H1 (cell line): ENCODE measurements at regions not wholly inside any gene's neighbourhood (a gene's known extent, or its start where the extent isn't known, plus 50 kb on each side); places are given as distances from the start of the nearest gene placed in this dataset.

ENCODE experiments used
- CTCF ChIA-PET: fragments of 300-600 bp; sonication (Branson Sonifier 250); formaldehyde crosslinking; loops from one replicate; lab custom pipeline; 2021; ENCODE audit not compliant: partially characterized antibody; lab: Charles Lee
- POLR2A ChIA-PET: fragments of 300-600 bp; sonication (Branson Sonifier 250); formaldehyde crosslinking; loops from one replicate; lab custom pipeline; 2021; ENCODE audit warnings: inconsistent platforms; ENCODE audit not compliant: partially characterized antibody; lab: Charles Lee
- DNase-seq, 2 experiments: peaks; one replicate each; pipeline versions ENCODE4 v3.0.0 to v3.0.0-alpha.2; 2010 to 2022; ENCODE audit warnings: low spot score in 2 of 2, low read depth in 1 of 2, mixed read lengths in 1 of 2
- FAIRE-seq: peaks from 2 replicates; lab custom pipeline; 2011; peaks lifted over from hg19 to GRCh38; lab: Jason Lieb, UNC
- H2AFZ ChIP-seq: 2 replicates; pipeline ENCODE4 v1.8.1; 2012; ENCODE audit warnings: low read length, inconsistent platforms
- H2AK5ac ChIP-seq: 2 replicates; pipeline ENCODE4 v1.6.1; 2013; ENCODE audit warnings: low read depth, low read length
- H2BK120ac ChIP-seq: replicated peaks from 2 replicates; pipeline ENCODE3; 2013; ENCODE audit warnings: low read depth, low read length, inconsistent platforms
- H2BK12ac ChIP-seq: 2 replicates; pipeline ENCODE4 v1.6.1; 2013; ENCODE audit warnings: low read depth, low read length
- H2BK15ac ChIP-seq: 2 replicates; pipeline ENCODE4 v1.6.1; 2013; ENCODE audit warnings: low read length
- H2BK20ac ChIP-seq: 2 replicates; pipeline ENCODE4 v1.6.1; 2013; ENCODE audit warnings: low read length
- H2BK5ac ChIP-seq: 2 replicates; pipeline ENCODE4 v1.6.1; 2013; ENCODE audit warnings: low read depth, low read length
- H3K14ac ChIP-seq: 2 replicates; pipeline ENCODE4 v1.6.1; 2013; ENCODE audit warnings: inconsistent platforms; ENCODE audit not compliant: insufficient read length
- H3K18ac ChIP-seq: 2 replicates; pipeline ENCODE4 v1.6.1; 2013; ENCODE audit warnings: low read length; ENCODE audit errors: extremely low read depth
- H3K23ac ChIP-seq: 2 replicates; pipeline ENCODE4 v1.6.1; 2013; ENCODE audit warnings: inconsistent platforms; ENCODE audit not compliant: insufficient read length
- H3K23me2 ChIP-seq: 2 replicates; pipeline ENCODE4 v1.6.1; 2013; ENCODE audit warnings: low read depth, low read length
- H3K27ac ChIP-seq: 2 replicates; pipeline ENCODE4 v1.6.1; 2011; ENCODE audit warnings: low read depth, low read length, inconsistent platforms
- H3K27me3 ChIP-seq, 4 experiments: replicated peaks in 1 of 4; 1 replicate in 1 of 4; 2 replicates in 3 of 4; pipeline versions ENCODE4 v1.6.1 to v1.8.1; 2011 to 2013; ENCODE audit warnings: low read length in 3 of 4, mild to moderate bottlenecking in 3 of 4, inconsistent platforms in 2 of 4, mixed read lengths in 2 of 4, moderate library complexity in 1 of 4; ENCODE audit not compliant: control insufficient read depth in 3 of 4, insufficient read depth in 3 of 4; ENCODE audit errors: extremely low read depth in 1 of 4
- H3K36me3 ChIP-seq, 4 experiments: 2 replicates each; pipeline versions ENCODE4 v1.6.1 to v1.8.1; 2011 to 2013; ENCODE audit warnings: mild to moderate bottlenecking in 4 of 4, low read length in 3 of 4, moderate library complexity in 2 of 4, control low read depth in 1 of 4, inconsistent platforms in 1 of 4; ENCODE audit not compliant: insufficient read depth in 4 of 4, control insufficient read depth in 2 of 4
- H3K4ac ChIP-seq: replicated peaks from 2 replicates; pipeline ENCODE3; 2013; ENCODE audit warnings: low read length, low read depth, mixed read lengths, inconsistent platforms; ENCODE audit not compliant: insufficient read length
- H3K4me1 ChIP-seq, 4 experiments: replicated peaks in 1 of 4; 1 replicate in 1 of 4; 2 replicates in 3 of 4; pipeline versions ENCODE4 v1.6.1 to v1.8.1; 2011 to 2013; ENCODE audit warnings: low read length in 3 of 4, inconsistent platforms in 2 of 4, mixed read lengths in 1 of 4; ENCODE audit not compliant: insufficient read depth in 4 of 4, control insufficient read depth in 3 of 4
- H3K4me2 ChIP-seq, 2 experiments: 2 replicates each; pipeline versions ENCODE4 v1.6.1 to v1.8.1; 2011 to 2013; ENCODE audit warnings: low read depth in 2 of 2, low read length in 2 of 2, control low read depth in 1 of 2, inconsistent platforms in 1 of 2, mild to moderate bottlenecking in 1 of 2; ENCODE audit not compliant: insufficient read depth in 1 of 2
- H3K4me3 ChIP-seq, 4 experiments: fragments of 200-600, 300-600 bp in 1 of 4; sonication (generic), shearing (Covaris generic), sonication (Bioruptor Twin) in 1 of 4; 2 replicates each; pipeline versions ENCODE4 v1.5.1 to v1.8.1; 2011 to 2016; ENCODE audit warnings: low read length in 4 of 4, low read depth in 3 of 4, control low read depth in 2 of 4, inconsistent platforms in 2 of 4, mild to moderate bottlenecking in 2 of 4, mixed read lengths in 1 of 4, moderate library complexity in 1 of 4; ENCODE audit not compliant: insufficient read depth in 2 of 4; ENCODE audit errors: extremely low read depth in 1 of 4
- H3K56ac ChIP-seq: replicated peaks from 2 replicates; pipeline ENCODE3; 2013; ENCODE audit warnings: low read depth, mild to moderate bottlenecking, mixed read lengths, low read length, inconsistent platforms; ENCODE audit not compliant: insufficient read length
- H3K79me1 ChIP-seq: 2 replicates; pipeline ENCODE4 v1.6.1; 2013; ENCODE audit warnings: low read depth, low read length, control low read depth
- H3K79me2 ChIP-seq, 2 experiments: 2 replicates each; pipeline versions ENCODE4 v1.6.1 to v1.8.1; 2012 to 2013; ENCODE audit warnings: low read length in 2 of 2, mild to moderate bottlenecking in 2 of 2, inconsistent platforms in 1 of 2; ENCODE audit not compliant: insufficient read depth in 2 of 2, control insufficient read depth in 1 of 2
- H3K9ac ChIP-seq, 4 experiments: replicated peaks in 1 of 4; 1 replicate in 1 of 4; 2 replicates in 3 of 4; pipeline versions ENCODE4 v1.6.1 to v1.8.1; 2011 to 2013; ENCODE audit warnings: low read depth in 3 of 4, low read length in 3 of 4, control low read depth in 2 of 4, mild to moderate bottlenecking in 2 of 4, moderate library complexity in 2 of 4, inconsistent platforms in 1 of 4; ENCODE audit errors: extremely low read depth in 1 of 4
- H3K9me3 ChIP-seq, 2 experiments: 2 replicates each; pipeline versions ENCODE4 v1.6.1 to v1.8.1; 2012 to 2013; ENCODE audit warnings: mild to moderate bottlenecking in 2 of 2, moderate library complexity in 2 of 2, control low read depth in 1 of 2, inconsistent platforms in 1 of 2, low read depth in 1 of 2, low read length in 1 of 2, mixed read lengths in 1 of 2; ENCODE audit not compliant: insufficient read depth in 2 of 2
- H4K20me1 ChIP-seq, 2 experiments: replicated peaks in 1 of 2; 2 replicates each; pipeline versions ENCODE3 to v1.8.1; 2011 to 2013; ENCODE audit warnings: inconsistent platforms in 2 of 2, low read length in 2 of 2, mild to moderate bottlenecking in 1 of 2; ENCODE audit not compliant: insufficient read depth in 2 of 2, control insufficient read depth in 1 of 2
- H4K5ac ChIP-seq: 2 replicates; pipeline ENCODE4 v1.6.1; 2013; ENCODE audit warnings: low read length, low read depth, mixed read lengths, inconsistent platforms; ENCODE audit not compliant: insufficient read length
- H4K8ac ChIP-seq: 2 replicates; pipeline ENCODE4 v1.8.0; 2013; ENCODE audit warnings: mild to moderate bottlenecking, moderate library complexity, low read length, inconsistent platforms; ENCODE audit not compliant: insufficient read depth; ENCODE audit errors: extremely low read depth
- H4K91ac ChIP-seq: replicated peaks from 2 replicates; pipeline ENCODE3; 2013; ENCODE audit warnings: low read length, mixed read lengths, inconsistent platforms; ENCODE audit not compliant: insufficient read length
- TBP ChIP-seq: IDR thresholded peaks from 2 replicates; pipeline ENCODE4 v1.6.1; 2011; ENCODE audit warnings: low read depth, low read length, improper control_type of control experiment
- WGBS, 2 experiments: shearing (Covaris generic) in 1 of 2; methylation state at CpG; one replicate each; pipeline versions ENCODE4 v1.1.6 to v1.1.7; 2013 to 2015; ENCODE audit warnings: low lambda C conversion rate in 2 of 2, mixed read lengths in 2 of 2, inconsistent platforms in 1 of 2, low coverage in 1 of 2, missing lambda C conversion rate in 1 of 2; ENCODE audit not compliant: insufficient replicate concordance in 2 of 2, insufficient coverage in 1 of 2, insufficient read length in 1 of 2; ENCODE audit errors: extremely low coverage in 1 of 2, missing lambda C conversion rate in 1 of 2; 5-methylcytosine and 5-hydroxymethylcytosine counted together

GRCh38 chr3:180382638-180383180, 219.3 kb upstream of the TTC14 start:
- ChIA-PET POLR2A (no interaction called here), CTCF (no interaction called here)
- H2AFZ ChIP-seq = 0 out of 2 replicates have a peak overlapping the region, but pooled peaks have one; percentile 60
- WGBS, 2 experiments = 62% methylated on average over 2 of the region's 2 CpGs; no CpG with 5 or more reads in 1 of the 2 experiments
- peaks cover 0 to 4% (median 1%) of the 10 kb centered on the region in 4 experiments; a peak in 1 of 7 replicates for H3K4me1 ChIP-seq
- H2AK5ac ChIP-seq = no peak overlapping the region
- TF ChIP-seq TBP = no peak
- FAIRE-seq (no peak), DNase-seq (no peak)
- H2BK15ac ChIP-seq = no peak overlapping the region
- H3K23ac ChIP-seq = no peak overlapping the region
- H3K4ac ChIP-seq = no peak overlapping the region
- H2BK5ac ChIP-seq = no peak overlapping the region
- no peaks in the 10 kb centered on the region for H4K20me1 ChIP-seq
- H3K79me1 ChIP-seq = no peaks in the 10 kb centered on the region
- no peak overlapping the region for H4K5ac ChIP-seq
- H3K4me2 ChIP-seq = no peak overlapping the region
- H3K23me2 ChIP-seq = no peaks in the 10 kb centered on the region
- H3K9ac ChIP-seq = no peak overlapping the region
- H3K18ac ChIP-seq = no peak overlapping the region
- no peaks in the 10 kb centered on the region for H3K36me3 ChIP-seq
- no peak overlapping the region for H3K27ac ChIP-seq
- H2BK120ac ChIP-seq = no peak overlapping the region
- H3K14ac ChIP-seq = no peak overlapping the region
- no peaks in the 10 kb centered on the region for H3K79me2 ChIP-seq
- H3K56ac ChIP-seq = no peak overlapping the region
- H2BK12ac ChIP-seq = no peak overlapping the region
- no peak overlapping the region for H3K4me3 ChIP-seq
- H3K27me3 ChIP-seq = no peaks in the 10 kb centered on the region
- H4K8ac ChIP-seq = no peak overlapping the region
- H3K9me3 ChIP-seq = no peaks in the 10 kb centered on the region
- no peak overlapping the region for H4K91ac ChIP-seq
- H2BK20ac ChIP-seq = no peak overlapping the region
